SK-N-SH (cell line): ENCODE measurements at regions not wholly inside any gene's neighbourhood (a gene's known extent, or its start where the extent isn't known, plus 50 kb on each side); places are given as distances from the start of the nearest gene placed in this dataset.

Experiments used
- CTCF ChIA-PET: fragments of 300-600, 350-600 bp; formaldehyde crosslinking; extraction: SDS; loops from one replicate; lab custom pipeline; 2021; lab: Yijun Ruan, JAX
- POLR2A ChIA-PET: fragments of 350-600 bp; sonication (Branson Sonifier 250); formaldehyde crosslinking; extraction: SDS; loops from one replicate; lab custom pipeline; 2020; ENCODE audit warnings: antibody characterized with exemption, inconsistent platforms; lab: Yijun Ruan, JAX
- DNase-seq: peaks from one replicate; pipeline ENCODE4 v3.0.0; 2012
- H2AFZ ChIP-seq: fragments of 200-600 bp; sonication (generic); 2 replicates; pipeline ENCODE4 v1.8.1; 2016; ENCODE audit warnings: antibody characterized with exemption, mild to moderate bottlenecking, low read depth
- H3F3A ChIP-seq: fragments of 200-600 bp; sonication (generic); replicated peaks from 2 replicates; pipeline ENCODE3; 2016; ENCODE audit warnings: antibody characterized with exemption, mild to moderate bottlenecking; ENCODE audit not compliant: insufficient read depth
- H3K27ac ChIP-seq, 2 experiments: fragments of 200-500 bp in 1 of 2; fragments of 200-600 bp in 1 of 2; sonication (Bioruptor generic) in 1 of 2; sonication (generic), shearing (Covaris generic) in 1 of 2; 2 replicates each; pipeline versions ENCODE4 v1.5.1 to v1.6.1; 2014 to 2016; ENCODE audit warnings: low read depth in 2 of 2, inconsistent platforms in 1 of 2, low read length in 1 of 2, mild to moderate bottlenecking in 1 of 2, mixed read lengths in 1 of 2
- H3K27me3 ChIP-seq: fragments of 200-600 bp; sonication (generic), shearing (Covaris generic); 2 replicates; pipeline ENCODE4 v1.6.1; 2016; ENCODE audit warnings: mixed run types; ENCODE audit not compliant: insufficient read depth
- H3K36me3 ChIP-seq, 2 experiments: fragments of 200-500 bp in 1 of 2; fragments of 200-600 bp in 1 of 2; sonication (Bioruptor generic) in 1 of 2; sonication (generic) in 1 of 2; replicated peaks in 1 of 2; 2 replicates each; pipeline versions ENCODE3 to v1.5.1; 2014 to 2016; ENCODE audit warnings: low read length in 1 of 2, mild to moderate bottlenecking in 1 of 2; ENCODE audit not compliant: insufficient read depth in 2 of 2, control insufficient read depth in 1 of 2
- H3K4me1 ChIP-seq, 2 experiments: fragments of 200-500 bp in 1 of 2; fragments of 200-600 bp in 1 of 2; sonication (Bioruptor generic) in 1 of 2; sonication (generic), shearing (Covaris generic) in 1 of 2; 2 replicates each; pipeline versions ENCODE4 v1.5.1 to v1.6.1; 2014 to 2016; ENCODE audit warnings: low read depth in 1 of 2, low read length in 1 of 2, mixed run types in 1 of 2; ENCODE audit not compliant: insufficient read depth in 2 of 2, control insufficient read depth in 1 of 2
- H3K4me2 ChIP-seq: fragments of 200-600 bp; sonication (generic), shearing (Covaris generic); 2 replicates; pipeline ENCODE4 v1.6.1; 2017; ENCODE audit warnings: mixed run types
- H3K4me3 ChIP-seq, 2 experiments: fragments of 200-500 bp in 1 of 2; fragments of 200-600 bp in 1 of 2; sonication (Bioruptor generic) in 1 of 2; sonication (generic), shearing (Covaris generic) in 1 of 2; 2 replicates each; pipeline versions ENCODE4 v1.5.1 to v1.8.1; 2014 to 2016; ENCODE audit warnings: low read depth in 2 of 2, inconsistent platforms in 1 of 2, low read length in 1 of 2, mild to moderate bottlenecking in 1 of 2, mixed read lengths in 1 of 2, moderate library complexity in 1 of 2
- H3K79me2 ChIP-seq: fragments of 200-600 bp; sonication (generic); 2 replicates; pipeline ENCODE4 v1.8.1; 2017; ENCODE audit warnings: mild to moderate bottlenecking; ENCODE audit not compliant: insufficient read depth
- H3K9ac ChIP-seq: fragments of 200-600 bp; sonication (generic); 2 replicates; pipeline ENCODE4 v1.6.1; 2017; ENCODE audit warnings: mixed run types
- H3K9me2 ChIP-seq: fragments of 200-600 bp; sonication (generic); 2 replicates; pipeline ENCODE4 v1.6.1; 2017; ENCODE audit warnings: mixed run types
- H3K9me3 ChIP-seq: fragments of 200-600 bp; sonication (generic); 2 replicates; pipeline ENCODE4 v1.6.1; 2017; ENCODE audit warnings: mixed run types, mild to moderate bottlenecking, moderate library complexity
- H4K20me1 ChIP-seq: fragments of 200-600 bp; sonication (generic); 2 replicates; pipeline ENCODE4 v1.6.1; 2017; ENCODE audit warnings: mild to moderate bottlenecking, mixed run types; ENCODE audit not compliant: insufficient read depth
- CHD2 ChIP-seq: fragments of 150-350 bp; IDR thresholded peaks from 2 replicates; pipeline ENCODE4 v1.6.1; 2018; ENCODE audit warnings: low read length; ENCODE audit not compliant: partially characterized antibody
- CTCF ChIP-seq: fragments of 200-600 bp; sonication (generic); IDR thresholded peaks from 2 replicates; pipeline ENCODE4 v1.6.1; 2017; ENCODE audit warnings: antibody characterized with exemption, mild to moderate bottlenecking, moderate library complexity
- ELF1 ChIP-seq: IDR thresholded peaks from 2 replicates; pipeline ENCODE4 v1.4.0; 2012
- EP300 ChIP-seq, 2 experiments: IDR thresholded peaks; 2 replicates each; pipeline versions ENCODE4 v1.4.0 to v1.6.1; 2012; ENCODE audit warnings: borderline replicate concordance in 1 of 2, low read depth in 1 of 2, low read length in 1 of 2
- EZH2phosphoT487 ChIP-seq: fragments of 200-600 bp; sonication (generic); IDR thresholded peaks from 2 replicates; pipeline ENCODE4 v1.6.1; 2017; ENCODE audit warnings: low read depth, mixed run types, mild to moderate bottlenecking, antibody characterized with exemption, moderate library complexity, borderline replicate concordance
- FOXM1 ChIP-seq: IDR thresholded peaks from 2 replicates; pipeline ENCODE4 v1.4.0; 2012; ENCODE audit warnings: low read depth, mild to moderate bottlenecking
- GABPA ChIP-seq: IDR thresholded peaks from 2 replicates; pipeline ENCODE4 v1.4.0; 2012; ENCODE audit warnings: low read depth, mild to moderate bottlenecking
- GATA2 ChIP-seq: sonication (generic); formaldehyde crosslinking; IDR thresholded peaks from 2 replicates; pipeline ENCODE4 v1.5.0; 2020; ENCODE audit warnings: mild to moderate bottlenecking, missing genetic modification reagents
- IRF3 ChIP-seq: fragments of 150-350 bp; IDR thresholded peaks from 2 replicates; pipeline ENCODE4 v1.6.1; 2016; ENCODE audit warnings: mild to moderate bottlenecking, low read depth, low read length
- JUND ChIP-seq: IDR thresholded peaks from 2 replicates; pipeline ENCODE4 v1.4.0; 2012
- MAX ChIP-seq: IDR thresholded peaks from 2 replicates; pipeline ENCODE4 v1.4.0; 2012; ENCODE audit warnings: low read depth
- NFIC ChIP-seq: IDR thresholded peaks from 2 replicates; pipeline ENCODE4 v1.4.0; 2012; ENCODE audit warnings: borderline replicate concordance
- NRF1 ChIP-seq: IDR thresholded peaks from 2 replicates; pipeline ENCODE4 v1.6.1; 2012; ENCODE audit warnings: low read depth, mild to moderate bottlenecking, low read length
- POLR2AphosphoS5 ChIP-seq: IDR thresholded peaks from 2 replicates; pipeline ENCODE4 v1.6.1; 2012; ENCODE audit warnings: low read depth, low read length
- RCOR1 ChIP-seq: fragments of 150-350 bp; IDR thresholded peaks from 2 replicates; pipeline ENCODE4 v1.6.1; 2017; ENCODE audit warnings: antibody characterized with exemption, low read length
- RFX5 ChIP-seq: IDR thresholded peaks from 2 replicates; pipeline ENCODE4 v1.6.1; 2012; ENCODE audit warnings: mild to moderate bottlenecking, improper control_type of control experiment, low read length
- RXRA ChIP-seq: IDR thresholded peaks from 2 replicates; pipeline ENCODE4 v1.4.0; 2012; ENCODE audit warnings: low read depth, mild to moderate bottlenecking, borderline replicate concordance
- SIN3A ChIP-seq: IDR thresholded peaks from 2 replicates; pipeline ENCODE4 v1.6.1; 2012; ENCODE audit warnings: low read depth, mild to moderate bottlenecking, low read length, moderate library complexity, borderline replicate concordance
- SMC3 ChIP-seq: IDR thresholded peaks from 2 replicates; pipeline ENCODE4 v1.6.1; 2012; ENCODE audit warnings: low read depth, low read length, improper control_type of control experiment
- TAF1 ChIP-seq: IDR thresholded peaks from 2 replicates; pipeline ENCODE4 v1.6.1; 2012; ENCODE audit warnings: low read depth, mild to moderate bottlenecking, low read length, moderate library complexity, borderline replicate concordance
- TCF12 ChIP-seq: IDR thresholded peaks from 2 replicates; pipeline ENCODE4 v1.4.0; 2012
- USF1 ChIP-seq: IDR thresholded peaks from 2 replicates; pipeline ENCODE4 v1.4.0; 2012; ENCODE audit warnings: low read depth, borderline replicate concordance
- YY1 ChIP-seq: IDR thresholded peaks from 2 replicates; pipeline ENCODE4 v1.4.0; 2012; ENCODE audit warnings: low read depth, mild to moderate bottlenecking
- ZBTB33 ChIP-seq: IDR thresholded peaks from 2 replicates; pipeline ENCODE4 v1.4.0; 2012; ENCODE audit warnings: low read depth, borderline replicate concordance
- WGBS: methylation state at CpG from one replicate; pipeline ENCODE4 v1.1.6; 2017; ENCODE audit warnings: low lambda C conversion rate; 5-methylcytosine and 5-hydroxymethylcytosine counted together

GRCh38 chr16:51685498-51685897 lies 534.4 kb upstream of the SALL1 start (continued):
- no peak for TF ChIP-seq CTCF
- no peak for TF ChIP-seq POLR2AphosphoS5
- TF ChIP-seq YY1 = no peak
- no peak for TF ChIP-seq EZH2phosphoT487
- no peak for TF ChIP-seq MAX
- TF ChIP-seq, all 33 proteins: peak for 0

- Histone ChIP-seq H3K9me3 (no peaks in the 10 kb centered on the region), H3K27ac (peak overlapping the region in 1 of 2 experiments; percentile 75; a peak in 2 of 4 replicates), H3F3A (no peaks in the 10 kb centered on the region), H3K4me2 (no peak overlapping the region), H2AFZ (no peak overlapping the region), H3K36me3 (no peaks in the 10 kb centered on the region), H4K20me1 (no peaks in the 10 kb centered on the region), H3K4me3 (no peak overlapping the region), H3K4me1 (peaks cover 0 to 20% of the 10 kb centered on the region in 2 experiments; a peak in 2 of 4 replicates), H3K9ac (no peak overlapping the region), H3K9me2 (no peaks in the 10 kb centered on the region), H3K27me3 (no peaks in the 10 kb centered on the region), H3K79me2 (no peaks in the 10 kb centered on the region)
- WGBS = 0% methylated on average over 1 of the region's 1 CpG
- peak; percentile 40 for DNase-seq
- TF ChIP-seq EP300 (IDR thresholded peaks at IDR 0.05; ENCODE audit: borderline replicate concordance in 1 of 2, low read depth in 1 of 2, low read length in 1 of 2) = peak in 1 of 2 experiments; percentile 83; a peak in 2 of 4 replicates
- TF ChIP-seq USF1 = no peak
- no peak for TF ChIP-seq TAF1
- no peak for TF ChIP-seq SIN3A
- no peak for TF ChIP-seq ZBTB33
- TF ChIP-seq YY1 = no peak
- TF ChIP-seq CTCF = no peak
- peak; percentile 85 for TF ChIP-seq GATA2 (CRISPR knock-in tag)
- no peak for TF ChIP-seq RXRA
- TF ChIP-seq MAX = no peak
- no peak for TF ChIP-seq ELF1
- no peak for TF ChIP-seq TCF12
- TF ChIP-seq IRF3 = no peak
- TF ChIP-seq RFX5 = no peak
- TF ChIP-seq NRF1 = no peak
- no peak for TF ChIP-seq SMC3
- no peak for TF ChIP-seq NFIC
- peak; percentile 76 for TF ChIP-seq RCOR1
- TF ChIP-seq GABPA = no peak
- TF ChIP-seq POLR2AphosphoS5 = no peak
- peak; percentile 17 for TF ChIP-seq CHD2
- TF ChIP-seq JUND = no peak
- no peak for TF ChIP-seq FOXM1
- TF ChIP-seq EZH2phosphoT487 = no peak
- ChIA-PET POLR2A (no interaction called here), CTCF (interaction anchor here (1.0 to 3.2 kb wide), 4 partner anchors 14 to 46 kb away, joined by 4 to 7 read pairs (median 4); no protein-coding TSS in a partner anchor)
Observed at GRCh38 chr16:51683882-51684281, 532.8 kb upstream of the SALL1 start.
